Nephron progenitor cell (in vitro differentiated cells): ENCODE measurements at regions not wholly inside any gene's neighbourhood (a gene's known extent, or its start where the extent isn't known, plus 50 kb on each side); places are given as distances from the start of the nearest gene placed in this dataset.

Experiments used
- DNase-seq: peaks from one replicate; pipeline ENCODE4 v3.0.0; 2021
- H3K27ac Mint-ChIP-seq: 2 replicates; pipeline ENCODE4 v1.8.0; 2021; ENCODE audit warnings: mild to moderate bottlenecking, moderate library complexity, mixed read lengths
- H3K27me3 Mint-ChIP-seq: 2 replicates; pipeline ENCODE4 v1.8.0; 2021; ENCODE audit warnings: mild to moderate bottlenecking, low read depth, mixed read lengths; ENCODE audit not compliant: poor library complexity
- H3K36me3 Mint-ChIP-seq: 2 replicates; pipeline ENCODE4 v1.8.0; 2021; ENCODE audit warnings: low read depth, mixed read lengths
- H3K4me1 Mint-ChIP-seq: 2 replicates; pipeline ENCODE4 v1.8.0; 2021; ENCODE audit warnings: mixed read lengths
- H3K4me3 Mint-ChIP-seq: 2 replicates; pipeline ENCODE4 v1.8.0; 2021; ENCODE audit warnings: mild to moderate bottlenecking, moderate library complexity, mixed read lengths
- H3K9me3 Mint-ChIP-seq: 2 replicates; pipeline ENCODE4 v1.8.0; 2021; ENCODE audit warnings: mild to moderate bottlenecking, moderate library complexity, mixed read lengths
- TF ChIP-seq, protein P1 (sequence below): fragments of 200-600 bp; sonication (generic); IDR thresholded peaks from 2 replicates; pipeline ENCODE4 v1.5.0; 2021; ENCODE audit warnings: antibody characterized with exemption

DNA sequence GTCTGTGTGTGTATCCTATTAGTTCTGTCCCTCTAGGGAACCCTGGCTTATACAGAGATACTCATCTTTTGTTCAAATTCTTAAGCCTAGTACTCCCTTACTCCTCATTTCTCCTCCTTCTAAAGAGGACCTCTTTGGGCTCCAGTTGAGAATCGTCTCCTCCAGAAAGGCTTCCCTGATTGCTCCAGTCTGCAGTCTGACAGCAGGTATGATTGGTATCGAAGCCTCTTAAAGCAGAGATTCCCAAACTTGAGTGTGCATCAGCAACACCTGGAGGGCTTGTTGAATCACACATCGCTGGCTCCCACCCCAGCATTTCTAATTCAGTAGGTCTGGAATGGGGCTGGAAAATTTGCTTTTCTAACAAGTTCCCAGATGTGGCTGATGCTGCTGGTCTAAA, 60.9 kb upstream of the NMNAT3 start:
- DNase-seq, result no peak
- H3K9me3 Mint-ChIP-seq, result no peaks in the 10 kb centered on the region
- H3K4me1 Mint-ChIP-seq, result no peaks in the 10 kb centered on the region
- H3K27ac Mint-ChIP-seq, result no peak overlapping the region
- peaks cover 18% of the 10 kb centered on the region for H3K27me3 Mint-ChIP-seq
- H3K36me3 Mint-ChIP-seq, result no peaks in the 10 kb centered on the region
- no peak overlapping the region for H3K4me3 Mint-ChIP-seq
- TF ChIP-seq, protein P1, sequence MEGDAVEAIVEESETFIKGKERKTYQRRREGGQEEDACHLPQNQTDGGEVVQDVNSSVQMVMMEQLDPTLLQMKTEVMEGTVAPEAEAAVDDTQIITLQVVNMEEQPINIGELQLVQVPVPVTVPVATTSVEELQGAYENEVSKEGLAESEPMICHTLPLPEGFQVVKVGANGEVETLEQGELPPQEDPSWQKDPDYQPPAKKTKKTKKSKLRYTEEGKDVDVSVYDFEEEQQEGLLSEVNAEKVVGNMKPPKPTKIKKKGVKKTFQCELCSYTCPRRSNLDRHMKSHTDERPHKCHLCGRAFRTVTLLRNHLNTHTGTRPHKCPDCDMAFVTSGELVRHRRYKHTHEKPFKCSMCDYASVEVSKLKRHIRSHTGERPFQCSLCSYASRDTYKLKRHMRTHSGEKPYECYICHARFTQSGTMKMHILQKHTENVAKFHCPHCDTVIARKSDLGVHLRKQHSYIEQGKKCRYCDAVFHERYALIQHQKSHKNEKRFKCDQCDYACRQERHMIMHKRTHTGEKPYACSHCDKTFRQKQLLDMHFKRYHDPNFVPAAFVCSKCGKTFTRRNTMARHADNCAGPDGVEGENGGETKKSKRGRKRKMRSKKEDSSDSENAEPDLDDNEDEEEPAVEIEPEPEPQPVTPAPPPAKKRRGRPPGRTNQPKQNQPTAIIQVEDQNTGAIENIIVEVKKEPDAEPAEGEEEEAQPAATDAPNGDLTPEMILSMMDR, result no peak

DNA sequence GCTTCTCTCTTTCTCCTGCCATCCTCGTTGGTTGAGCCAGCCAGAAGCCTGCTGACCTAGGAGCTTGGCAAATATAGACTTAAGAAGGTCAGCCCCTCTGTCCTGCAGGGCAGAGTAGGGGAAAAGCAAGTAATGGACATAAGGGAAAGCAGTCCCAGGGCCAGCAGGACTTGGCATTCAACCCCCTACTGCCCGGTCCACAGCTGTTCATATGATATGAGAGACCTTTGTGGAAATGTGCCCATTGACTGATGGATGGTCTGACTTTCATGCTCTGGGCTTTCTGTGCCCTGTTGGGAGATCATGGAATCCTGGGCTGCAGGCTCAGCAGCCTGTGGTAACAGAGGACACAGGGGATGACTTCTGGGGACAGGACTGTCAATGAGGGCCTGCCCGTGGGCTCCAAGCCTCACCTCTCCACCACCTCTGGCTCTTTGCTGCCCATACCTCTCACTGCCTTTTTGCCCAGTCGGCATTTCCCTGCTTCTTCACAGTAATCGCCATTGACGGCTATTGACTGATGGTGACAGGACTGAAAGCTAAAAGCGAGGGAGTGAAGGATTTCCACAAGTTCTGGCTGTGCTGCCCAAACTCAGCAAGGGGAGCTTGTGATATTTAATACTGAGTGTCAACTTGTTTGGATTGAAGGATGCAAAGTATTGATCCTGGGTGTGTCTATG, 60.0 kb upstream of the NMNAT3 start:
- Mint-ChIP-seq H3K9me3 (no peaks in the 10 kb centered on the region), H3K27ac (no peak overlapping the region), H3K27me3 (peaks cover 22% of the 10 kb centered on the region), H3K4me3 (no peak overlapping the region), H3K4me1 (no peaks in the 10 kb centered on the region), H3K36me3 (no peaks in the 10 kb centered on the region)
- TF ChIP-seq, protein P1, result no peak
- no peak for DNase-seq

GRCh38 chr3:139735191-139735590, 57.4 kb upstream of the NMNAT3 start:
- Mint-ChIP-seq H3K9me3 (no peaks in the 10 kb centered on the region), H3K36me3 (no peaks in the 10 kb centered on the region), H3K27ac (no peak overlapping the region), H3K27me3 (peaks cover 12% of the 10 kb centered on the region), H3K4me3 (no peak overlapping the region), H3K4me1 (no peaks in the 10 kb centered on the region)
- no peak for DNase-seq
- TF ChIP-seq, protein P1, result no peak

GRCh38 chr3:139732729-139733128, 55.0 kb upstream of the NMNAT3 start:
- TF ChIP-seq, protein P1, result no peak
- Mint-ChIP-seq H3K27ac (no peak overlapping the region), H3K36me3 (no peaks in the 10 kb centered on the region), H3K27me3 (peaks cover 12% of the 10 kb centered on the region), H3K4me1 (no peaks in the 10 kb centered on the region), H3K4me3 (no peak overlapping the region), H3K9me3 (no peaks in the 10 kb centered on the region)
- no peak for DNase-seq

DNA sequence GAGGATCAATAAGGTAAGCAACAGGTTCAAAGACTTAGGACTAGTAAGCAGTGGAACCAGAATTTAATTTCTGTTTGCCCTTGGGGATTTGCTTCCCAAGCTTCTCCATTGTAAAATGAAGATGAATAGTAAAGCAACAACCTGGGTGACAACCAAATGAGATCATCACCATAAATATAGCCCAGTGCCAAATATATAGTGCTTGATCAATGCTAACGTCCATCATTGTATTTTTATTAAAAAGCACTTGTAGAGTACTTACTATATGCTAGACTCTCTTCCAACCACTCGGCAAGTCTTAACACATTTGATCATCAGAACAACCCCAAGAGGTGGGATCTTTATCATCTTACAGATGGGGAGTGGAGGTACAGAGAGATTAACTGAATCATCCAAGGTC, 51.5 kb upstream of the NMNAT3 start:
- Mint-ChIP-seq H3K27me3 (peaks cover 8% of the 10 kb centered on the region), H3K9me3 (no peaks in the 10 kb centered on the region), H3K27ac (no peak overlapping the region), H3K4me1 (no peaks in the 10 kb centered on the region), H3K4me3 (no peak overlapping the region), H3K36me3 (no peaks in the 10 kb centered on the region)
- TF ChIP-seq, protein P1, result no peak
- no peak for DNase-seq

DNA sequence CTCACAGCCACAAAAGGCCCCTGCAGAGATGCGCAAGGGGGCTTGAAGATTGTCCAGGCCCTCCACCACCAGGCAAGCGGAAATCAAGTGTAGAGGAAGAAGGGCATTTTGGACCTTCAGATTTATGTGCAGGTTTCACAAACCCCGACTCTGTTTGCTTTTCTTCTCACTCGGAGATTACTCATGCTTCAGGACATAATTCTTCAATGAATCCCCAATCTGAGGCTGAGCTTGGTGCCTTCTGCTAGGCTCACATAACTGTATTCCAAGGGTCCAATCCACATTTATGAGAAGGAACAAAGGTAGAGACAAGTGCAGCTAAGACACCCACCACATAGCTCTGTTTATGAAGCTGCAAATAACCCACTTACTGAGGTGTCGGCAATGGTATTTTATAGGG, 50.6 kb upstream of the NMNAT3 start:
- H3K27me3 Mint-ChIP-seq, result peaks cover 8% of the 10 kb centered on the region
- no peaks in the 10 kb centered on the region for H3K9me3 Mint-ChIP-seq
- TF ChIP-seq, protein P1, result no peak
- H3K4me3 Mint-ChIP-seq, result no peak overlapping the region
- H3K36me3 Mint-ChIP-seq, result no peaks in the 10 kb centered on the region
- H3K27ac Mint-ChIP-seq, result no peak overlapping the region
- no peak for DNase-seq
- no peaks in the 10 kb centered on the region for H3K4me1 Mint-ChIP-seq
